ENCODE measurements at regions not wholly inside any gene's neighbourhood (a gene's known extent, or its start where the extent isn't known, plus 50 kb on each side); places are given as distances from the start of the nearest gene placed in this dataset.

DNA sequence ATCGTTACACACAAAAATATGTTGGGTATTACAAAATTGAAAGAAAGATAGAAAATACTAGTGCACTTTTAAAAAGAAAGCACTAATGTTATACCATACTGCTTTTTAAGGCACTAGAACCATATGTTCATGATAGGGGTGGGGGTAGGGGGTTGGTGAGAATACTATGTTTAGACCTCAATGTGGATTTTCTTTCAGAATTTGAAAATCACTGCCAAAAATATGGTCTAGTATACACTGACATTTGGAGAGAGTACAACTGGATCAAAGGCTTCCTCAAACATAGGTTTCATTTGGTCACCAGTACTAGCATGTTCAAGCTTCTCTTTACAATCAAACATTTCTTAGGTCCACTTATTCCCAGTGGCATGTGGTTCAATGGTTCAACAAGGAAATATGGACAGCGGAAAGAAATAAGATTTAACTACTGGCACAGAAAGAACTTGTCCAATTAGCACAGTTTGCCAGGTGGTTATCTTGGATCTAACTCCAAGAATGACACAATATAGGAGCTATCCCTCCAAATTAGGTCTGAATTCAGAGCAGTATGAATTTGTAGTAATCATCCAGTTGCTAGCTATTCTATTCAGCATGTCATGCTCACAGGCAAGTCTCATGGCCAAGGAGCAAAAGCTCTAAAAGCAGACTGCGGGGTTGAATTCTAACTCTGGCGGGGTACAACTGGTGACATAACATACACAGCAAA, 139.3 kb downstream of the SLC24A2 start:
- no peak overlapping the region for H3K27ac Mint-ChIP-seq
- ChIA-PET POLR2A (interaction anchor here (1.0 kb wide), 1 partner anchor 123 kb away, joined by 4 read pairs; no protein-coding TSS in a partner anchor), CTCF (interaction anchor here (0.6 kb wide), 1 partner anchor 12 kb away, joined by 3 read pairs; no protein-coding TSS in a partner anchor)
- H3K27me3 Mint-ChIP-seq (ENCODE audit: low read depth), result no peaks in the 10 kb centered on the region
- H3K4me3 Mint-ChIP-seq, result no peak overlapping the region
- DNase-seq (ENCODE audit: low spot score) (no peak), ATAC-seq (no peak)
- no peak for TF ChIP-seq ZNF263 (CRISPR knock-in tag; IDR thresholded peaks at IDR 0.05; ENCODE audit: low read depth)
- no peak for TF ChIP-seq ZNF396 (CRISPR knock-in tag; IDR thresholded peaks at IDR 0.05; ENCODE audit: borderline replicate concordance)
- no peak for TF ChIP-seq FOXJ3 (CRISPR knock-in tag; IDR thresholded peaks at IDR 0.05; ENCODE audit: borderline replicate concordance)
- TF ChIP-seq GTF2I (CRISPR knock-in tag; conservative IDR thresholded peaks at IDR 0.05), result no peak
- TF ChIP-seq JAZF1 (CRISPR knock-in tag; IDR thresholded peaks at IDR 0.05), result no peak
- TF ChIP-seq FOXP1 (CRISPR knock-in tag; IDR thresholded peaks at IDR 0.05; ENCODE audit: borderline replicate concordance), result no peak
- no peak for TF ChIP-seq CREB1 (CRISPR knock-in tag; IDR thresholded peaks at IDR 0.05)
- TF ChIP-seq, protein P1, sequence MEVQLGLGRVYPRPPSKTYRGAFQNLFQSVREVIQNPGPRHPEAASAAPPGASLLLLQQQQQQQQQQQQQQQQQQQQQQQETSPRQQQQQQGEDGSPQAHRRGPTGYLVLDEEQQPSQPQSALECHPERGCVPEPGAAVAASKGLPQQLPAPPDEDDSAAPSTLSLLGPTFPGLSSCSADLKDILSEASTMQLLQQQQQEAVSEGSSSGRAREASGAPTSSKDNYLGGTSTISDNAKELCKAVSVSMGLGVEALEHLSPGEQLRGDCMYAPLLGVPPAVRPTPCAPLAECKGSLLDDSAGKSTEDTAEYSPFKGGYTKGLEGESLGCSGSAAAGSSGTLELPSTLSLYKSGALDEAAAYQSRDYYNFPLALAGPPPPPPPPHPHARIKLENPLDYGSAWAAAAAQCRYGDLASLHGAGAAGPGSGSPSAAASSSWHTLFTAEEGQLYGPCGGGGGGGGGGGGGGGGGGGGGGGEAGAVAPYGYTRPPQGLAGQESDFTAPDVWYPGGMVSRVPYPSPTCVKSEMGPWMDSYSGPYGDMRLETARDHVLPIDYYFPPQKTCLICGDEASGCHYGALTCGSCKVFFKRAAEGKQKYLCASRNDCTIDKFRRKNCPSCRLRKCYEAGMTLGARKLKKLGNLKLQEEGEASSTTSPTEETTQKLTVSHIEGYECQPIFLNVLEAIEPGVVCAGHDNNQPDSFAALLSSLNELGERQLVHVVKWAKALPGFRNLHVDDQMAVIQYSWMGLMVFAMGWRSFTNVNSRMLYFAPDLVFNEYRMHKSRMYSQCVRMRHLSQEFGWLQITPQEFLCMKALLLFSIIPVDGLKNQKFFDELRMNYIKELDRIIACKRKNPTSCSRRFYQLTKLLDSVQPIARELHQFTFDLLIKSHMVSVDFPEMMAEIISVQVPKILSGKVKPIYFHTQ (CRISPR knock-in tag; IDR thresholded peaks at IDR 0.05), result no peak
- TF ChIP-seq GABPB1 (CRISPR knock-in tag; IDR thresholded peaks at IDR 0.05), result no peak
- TF ChIP-seq ATF1 (CRISPR knock-in tag; IDR thresholded peaks at IDR 0.05), result no peak
- TF ChIP-seq, protein P2, sequence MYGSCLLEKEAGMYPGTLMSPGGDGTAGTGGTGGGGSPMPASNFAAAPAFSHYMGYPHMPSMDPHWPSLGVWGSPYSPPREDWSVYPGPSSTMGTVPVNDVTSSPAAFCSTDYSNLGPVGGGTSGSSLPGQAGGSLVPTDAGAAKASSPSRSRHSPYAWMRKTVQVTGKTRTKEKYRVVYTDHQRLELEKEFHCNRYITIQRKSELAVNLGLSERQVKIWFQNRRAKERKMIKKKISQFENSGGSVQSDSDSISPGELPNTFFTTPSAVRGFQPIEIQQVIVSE (CRISPR knock-in tag; IDR thresholded peaks at IDR 0.05; ENCODE audit: borderline replicate concordance), result no peak
- H3K36me3 Mint-ChIP-seq, result no peaks in the 10 kb centered on the region
- H3K4me1 Mint-ChIP-seq, result no peaks in the 10 kb centered on the region
- H3K9me3 Mint-ChIP-seq, result no peaks in the 10 kb centered on the region

DNA sequence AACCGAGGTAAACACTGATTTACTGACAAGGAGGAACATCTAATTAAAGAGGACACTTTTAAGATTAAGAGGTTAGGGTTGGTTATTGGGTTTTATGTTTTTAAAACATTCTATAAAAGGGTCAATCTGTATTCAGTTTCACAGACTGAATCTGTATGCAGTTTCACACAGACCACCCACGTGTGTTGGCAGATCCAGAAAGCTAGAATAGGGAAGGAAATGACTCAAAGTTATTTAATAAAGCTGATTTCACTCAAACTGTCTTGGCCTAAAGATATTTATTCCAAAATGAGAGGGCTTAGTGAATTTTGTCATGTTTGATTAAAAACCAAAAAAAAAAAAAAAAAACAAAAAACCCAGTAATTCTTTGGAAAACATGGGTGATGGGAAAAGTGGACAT, 140.2 kb downstream of the SLC24A2 start:
- DNase-seq (ENCODE audit: low spot score) (no peak), ATAC-seq (no peak)
- CTCF ChIA-PET, result no interaction called here
- TF ChIP-seq, protein P3, sequence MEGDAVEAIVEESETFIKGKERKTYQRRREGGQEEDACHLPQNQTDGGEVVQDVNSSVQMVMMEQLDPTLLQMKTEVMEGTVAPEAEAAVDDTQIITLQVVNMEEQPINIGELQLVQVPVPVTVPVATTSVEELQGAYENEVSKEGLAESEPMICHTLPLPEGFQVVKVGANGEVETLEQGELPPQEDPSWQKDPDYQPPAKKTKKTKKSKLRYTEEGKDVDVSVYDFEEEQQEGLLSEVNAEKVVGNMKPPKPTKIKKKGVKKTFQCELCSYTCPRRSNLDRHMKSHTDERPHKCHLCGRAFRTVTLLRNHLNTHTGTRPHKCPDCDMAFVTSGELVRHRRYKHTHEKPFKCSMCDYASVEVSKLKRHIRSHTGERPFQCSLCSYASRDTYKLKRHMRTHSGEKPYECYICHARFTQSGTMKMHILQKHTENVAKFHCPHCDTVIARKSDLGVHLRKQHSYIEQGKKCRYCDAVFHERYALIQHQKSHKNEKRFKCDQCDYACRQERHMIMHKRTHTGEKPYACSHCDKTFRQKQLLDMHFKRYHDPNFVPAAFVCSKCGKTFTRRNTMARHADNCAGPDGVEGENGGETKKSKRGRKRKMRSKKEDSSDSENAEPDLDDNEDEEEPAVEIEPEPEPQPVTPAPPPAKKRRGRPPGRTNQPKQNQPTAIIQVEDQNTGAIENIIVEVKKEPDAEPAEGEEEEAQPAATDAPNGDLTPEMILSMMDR (IDR thresholded peaks at IDR 0.05), result no peak
- TF ChIP-seq, protein P4, sequence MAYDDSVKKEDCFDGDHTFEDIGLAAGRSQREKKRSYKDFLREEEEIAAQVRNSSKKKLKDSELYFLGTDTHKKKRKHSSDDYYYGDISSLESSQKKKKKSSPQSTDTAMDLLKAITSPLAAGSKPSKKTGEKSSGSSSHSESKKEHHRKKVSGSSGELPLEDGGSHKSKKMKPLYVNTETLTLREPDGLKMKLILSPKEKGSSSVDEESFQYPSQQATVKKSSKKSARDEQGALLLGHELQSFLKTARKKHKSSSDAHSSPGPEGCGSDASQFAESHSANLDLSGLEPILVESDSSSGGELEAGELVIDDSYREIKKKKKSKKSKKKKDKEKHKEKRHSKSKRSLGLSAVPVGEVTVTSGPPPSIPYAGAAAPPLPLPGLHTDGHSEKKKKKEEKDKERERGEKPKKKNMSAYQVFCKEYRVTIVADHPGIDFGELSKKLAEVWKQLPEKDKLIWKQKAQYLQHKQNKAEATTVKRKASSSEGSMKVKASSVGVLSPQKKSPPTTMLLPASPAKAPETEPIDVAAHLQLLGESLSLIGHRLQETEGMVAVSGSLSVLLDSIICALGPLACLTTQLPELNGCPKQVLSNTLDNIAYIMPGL (CRISPR knock-in tag; IDR thresholded peaks at IDR 0.05), result no peak
- TF ChIP-seq FOXP1 (CRISPR knock-in tag; IDR thresholded peaks at IDR 0.05; ENCODE audit: borderline replicate concordance) (no peak), NFATC4 (CRISPR knock-in tag; IDR thresholded peaks at IDR 0.05) (no peak), NR3C1 (CRISPR knock-in tag; conservative IDR thresholded peaks at IDR 0.05; ENCODE audit: low read depth) (no peak)
- TF ChIP-seq, protein P5, sequence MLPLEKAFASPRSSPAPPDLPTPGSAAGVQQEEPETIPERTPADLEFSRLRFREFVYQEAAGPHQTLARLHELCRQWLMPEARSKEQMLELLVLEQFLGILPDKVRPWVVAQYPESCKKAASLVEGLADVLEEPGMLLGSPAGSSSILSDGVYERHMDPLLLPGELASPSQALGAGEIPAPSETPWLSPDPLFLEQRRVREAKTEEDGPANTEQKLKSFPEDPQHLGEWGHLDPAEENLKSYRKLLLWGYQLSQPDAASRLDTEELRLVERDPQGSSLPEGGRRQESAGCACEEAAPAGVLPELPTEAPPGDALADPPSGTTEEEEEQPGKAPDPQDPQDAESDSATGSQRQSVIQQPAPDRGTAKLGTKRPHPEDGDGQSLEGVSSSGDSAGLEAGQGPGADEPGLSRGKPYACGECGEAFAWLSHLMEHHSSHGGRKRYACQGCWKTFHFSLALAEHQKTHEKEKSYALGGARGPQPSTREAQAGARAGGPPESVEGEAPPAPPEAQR (CRISPR knock-in tag; IDR thresholded peaks at IDR 0.05), result no peak
- H3K27ac Mint-ChIP-seq, result no peak overlapping the region
- no peaks in the 10 kb centered on the region for H3K27me3 Mint-ChIP-seq (ENCODE audit: low read depth)
- H3K9me3 Mint-ChIP-seq, result no peaks in the 10 kb centered on the region
- POLR2A ChIA-PET, result interaction anchor here (1.0 kb wide), 1 partner anchor 124 kb away, joined by 4 read pairs; no protein-coding TSS in a partner anchor
- H3K4me1 Mint-ChIP-seq, result no peaks in the 10 kb centered on the region
- H3K36me3 Mint-ChIP-seq, result no peaks in the 10 kb centered on the region
- H3K4me3 Mint-ChIP-seq, result no peak overlapping the region

All from WTC11 (cell line).